Middle frontal gyrus (tissue), 1 donor: ENCODE measurements at regions not wholly inside any gene's neighbourhood (a gene's known extent, or its start where the extent isn't known, plus 50 kb on each side); places are given as distances from the start of the nearest gene placed in this dataset.

Source experiments
- DNase-seq: peaks from one replicate; pipeline ENCODE4 v3.0.0-alpha.2; 2015; ENCODE audit warnings: low spot score; ENCODE audit errors: extremely low spot score

DNA sequence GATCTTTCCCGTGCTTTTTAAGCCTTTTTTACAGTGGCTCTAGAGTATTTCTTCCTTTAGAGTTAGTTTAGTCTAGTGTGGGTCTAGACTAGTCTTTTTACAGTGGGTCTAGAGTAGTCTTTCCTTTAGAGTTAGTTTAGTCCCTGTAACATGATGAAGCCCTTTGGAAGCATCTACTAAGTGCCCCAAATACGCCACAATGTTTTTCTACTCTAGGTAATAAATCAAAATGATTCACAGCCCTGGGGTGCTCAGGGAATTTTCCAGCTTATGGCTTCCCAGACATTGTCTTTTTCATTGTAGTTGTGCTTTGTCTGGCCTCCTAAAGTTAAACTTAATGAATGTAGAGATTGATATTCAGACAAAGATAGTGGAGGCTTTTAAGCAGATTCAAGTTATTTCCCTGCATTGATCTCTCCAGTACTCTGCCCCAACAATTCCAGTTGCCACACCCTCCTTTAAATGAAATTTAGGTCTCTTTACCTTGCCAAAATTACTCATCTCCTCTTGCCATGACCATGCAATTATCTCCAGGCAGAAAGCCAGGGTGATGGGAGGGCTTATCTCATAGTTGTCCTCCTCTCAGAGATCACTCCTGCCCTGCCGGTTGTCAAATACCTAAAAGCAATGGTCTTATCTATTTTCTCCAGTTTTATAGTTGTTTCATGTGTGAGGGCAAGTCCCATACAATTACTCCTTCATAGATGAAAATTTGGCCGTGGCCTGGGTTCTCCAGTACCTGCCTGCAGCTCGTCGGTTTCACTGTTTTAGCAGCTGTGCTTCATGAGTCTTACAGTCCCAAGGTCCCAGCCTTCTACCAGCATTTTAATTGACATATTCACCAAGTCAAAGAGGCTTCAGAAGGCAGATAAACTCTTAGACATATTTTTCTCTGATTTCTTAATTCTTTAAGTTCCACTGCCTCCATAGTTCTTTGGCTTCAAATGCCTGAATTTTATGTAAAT is 794.0 kb upstream of the COX7C start:
- DNase-seq, result no peak

DNA sequence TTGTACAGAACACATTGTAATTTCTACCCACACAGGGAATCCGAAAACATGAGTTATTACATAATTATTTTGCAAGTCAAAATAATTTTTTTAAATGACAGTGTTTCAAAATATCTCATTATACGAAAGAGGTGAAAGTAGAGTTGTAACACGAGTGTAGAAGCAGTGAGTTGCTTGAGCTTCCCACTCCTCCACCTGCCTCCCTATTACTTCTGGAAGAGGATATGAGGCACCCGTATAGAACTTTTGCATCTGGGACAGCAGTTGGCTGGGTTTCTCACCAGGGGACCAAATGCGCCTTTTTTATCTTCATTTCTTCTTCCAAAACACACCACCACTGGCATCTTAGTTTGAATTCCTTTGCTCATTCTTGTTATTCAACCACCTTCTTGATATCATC is 779.0 kb upstream of the COX7C start:
- DNase-seq, result no peak

DNA sequence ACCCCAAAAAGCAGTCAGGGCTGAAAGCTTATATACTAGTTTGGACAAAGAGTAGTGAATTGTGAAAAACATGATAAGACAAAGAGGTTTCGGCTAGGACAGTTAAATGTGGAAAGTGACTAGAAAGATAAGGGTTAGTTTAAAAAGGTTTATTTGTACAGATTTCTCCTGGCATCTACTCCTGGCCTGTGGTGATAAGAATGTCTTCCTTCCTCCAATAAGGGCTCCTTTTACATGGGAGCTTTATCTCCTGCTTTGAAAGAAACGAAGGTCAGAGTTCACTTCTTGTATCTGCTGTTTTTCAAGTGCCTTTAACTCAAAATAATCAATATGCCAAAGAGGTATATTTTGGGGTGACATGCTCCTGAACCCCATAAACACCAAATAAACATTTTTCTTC is 776.1 kb upstream of the COX7C start:
- DNase-seq, result no peak

DNA sequence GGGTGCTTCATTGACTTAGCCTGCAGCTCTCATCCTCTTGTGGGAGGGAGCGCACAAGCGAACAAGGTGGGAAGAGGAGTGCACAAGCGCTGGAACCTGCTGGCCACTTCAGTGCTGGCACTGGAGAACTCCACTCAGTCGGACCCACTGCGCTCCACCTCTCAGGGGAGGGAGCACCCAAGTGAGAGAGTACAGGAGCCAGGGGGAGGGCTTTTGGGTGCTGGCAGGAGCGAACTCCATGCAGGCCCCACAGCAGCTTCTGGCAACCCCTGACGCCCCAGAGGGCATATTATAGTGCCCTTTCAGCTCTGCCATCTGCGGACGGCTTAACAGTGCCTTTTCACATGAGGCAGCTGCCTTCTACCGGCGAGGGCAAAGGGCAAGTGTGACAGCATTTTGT is 774.2 kb upstream of the COX7C start:
- no peak for DNase-seq

DNA sequence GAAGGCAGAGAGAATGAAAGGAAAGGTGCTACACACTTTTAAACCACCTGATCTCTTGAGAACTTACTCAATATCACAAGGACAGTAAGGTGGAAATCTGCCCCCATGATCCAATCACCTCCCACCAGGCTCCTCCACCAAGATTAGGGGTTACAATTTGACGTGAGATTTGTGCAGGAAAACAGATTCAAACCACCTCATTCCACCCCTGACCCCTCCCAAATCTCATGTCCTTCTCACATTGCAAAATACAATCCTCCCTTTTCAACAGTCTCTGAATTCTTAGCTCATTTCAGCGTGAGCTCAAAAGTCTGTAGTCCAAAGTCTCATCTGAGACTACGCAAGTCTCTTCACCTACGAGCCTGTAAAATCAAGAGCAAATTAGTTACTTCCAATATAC is 768.3 kb upstream of the COX7C start:
- no peak for DNase-seq

DNA sequence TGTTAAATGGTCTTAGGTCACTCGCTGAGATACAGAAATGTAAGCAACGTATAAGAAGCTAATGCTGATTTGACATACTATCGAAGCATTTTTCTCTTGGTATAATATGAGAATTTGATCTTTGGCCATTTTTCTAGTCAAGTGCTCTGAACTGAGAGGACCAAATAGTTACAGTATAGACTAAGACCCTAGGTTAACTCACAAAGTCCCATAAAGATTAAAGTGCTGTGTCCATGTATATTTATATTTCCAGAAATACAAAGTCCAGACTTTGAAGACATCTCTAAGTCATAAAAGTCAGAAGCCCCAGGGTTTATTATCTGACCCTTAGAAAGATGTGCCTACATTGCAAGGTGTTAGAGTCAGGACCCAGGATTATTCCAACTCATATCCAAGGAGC is 752.4 kb upstream of the COX7C start:
- no peak for DNase-seq

DNA sequence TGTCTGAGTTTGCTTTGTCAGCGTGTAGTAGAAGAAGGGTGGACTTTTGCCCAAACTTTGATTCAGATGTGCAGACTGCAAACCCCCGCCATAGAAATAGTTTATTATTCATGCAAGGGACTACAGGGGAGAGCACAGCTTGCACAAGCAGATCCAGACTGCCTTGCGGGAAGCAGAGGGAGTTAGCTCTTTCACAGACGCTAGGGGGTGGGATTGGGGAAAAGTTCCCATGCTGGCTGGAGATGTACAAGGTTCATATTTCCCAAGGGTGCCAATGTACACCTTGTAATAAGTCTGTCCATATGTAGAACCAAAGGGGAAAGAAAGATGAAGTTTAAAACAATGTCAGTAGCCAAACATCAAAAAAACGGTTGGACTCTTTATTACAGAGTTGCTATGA is 749.7 kb upstream of the COX7C start:
- no peak for DNase-seq

DNA sequence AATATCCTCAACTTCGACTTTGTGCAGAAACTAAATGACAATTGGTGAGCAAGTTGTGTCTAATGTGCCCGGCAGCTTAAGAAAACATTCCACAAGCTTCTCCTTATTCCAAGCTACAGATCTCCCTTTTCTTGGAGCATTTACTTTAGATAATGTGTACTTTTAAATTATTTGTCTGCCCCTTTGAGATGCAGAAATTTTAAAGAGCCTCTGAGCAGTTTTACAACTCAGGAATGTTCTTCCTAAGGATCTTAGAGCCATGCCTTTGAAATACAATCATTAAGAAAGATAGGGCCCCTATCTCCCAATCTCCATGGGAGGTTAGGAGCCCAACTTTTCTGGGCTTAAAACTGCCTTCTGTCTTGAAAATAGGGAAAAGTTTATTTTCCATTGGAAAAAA is 723.7 kb upstream of the COX7C start:
- DNase-seq, result no peak

DNA sequence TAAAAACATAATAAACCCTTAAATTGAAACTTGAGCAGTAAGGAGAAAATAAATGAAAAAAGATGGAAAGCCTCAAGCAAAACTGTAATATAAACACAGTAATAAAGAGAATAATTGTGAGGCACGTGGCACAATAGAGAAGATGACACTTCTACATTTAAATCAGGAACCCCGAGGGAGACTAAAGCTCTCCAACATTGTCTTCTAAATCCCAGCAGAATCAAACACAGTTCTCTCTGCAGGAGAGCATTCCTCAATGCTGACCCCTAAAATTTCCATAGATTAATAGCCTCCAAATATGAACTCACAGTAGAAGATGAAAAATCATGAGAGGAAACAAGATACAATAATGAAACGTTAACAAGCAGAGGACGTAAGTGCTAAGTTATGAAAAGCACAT is 721.2 kb upstream of the COX7C start:
- DNase-seq, result no peak

DNA sequence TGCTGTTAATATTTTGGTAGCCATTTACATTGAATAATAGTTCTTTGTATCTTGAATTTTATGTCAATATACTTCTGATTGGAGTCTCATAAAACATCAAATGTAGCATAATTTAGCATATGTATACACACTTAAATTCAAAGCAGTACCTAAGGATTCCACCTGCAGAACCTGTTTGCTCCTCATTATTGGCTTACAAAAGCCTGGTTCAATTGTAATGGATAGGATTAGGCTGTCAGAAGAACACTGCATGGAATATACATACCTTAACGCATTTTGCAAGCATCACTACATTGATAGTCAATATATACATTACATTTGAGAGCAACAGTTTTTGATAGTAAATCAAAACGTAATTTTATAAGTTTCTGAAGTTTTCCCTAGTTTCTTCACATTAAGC is 711.3 kb upstream of the COX7C start:
- DNase-seq, result no peak

DNA sequence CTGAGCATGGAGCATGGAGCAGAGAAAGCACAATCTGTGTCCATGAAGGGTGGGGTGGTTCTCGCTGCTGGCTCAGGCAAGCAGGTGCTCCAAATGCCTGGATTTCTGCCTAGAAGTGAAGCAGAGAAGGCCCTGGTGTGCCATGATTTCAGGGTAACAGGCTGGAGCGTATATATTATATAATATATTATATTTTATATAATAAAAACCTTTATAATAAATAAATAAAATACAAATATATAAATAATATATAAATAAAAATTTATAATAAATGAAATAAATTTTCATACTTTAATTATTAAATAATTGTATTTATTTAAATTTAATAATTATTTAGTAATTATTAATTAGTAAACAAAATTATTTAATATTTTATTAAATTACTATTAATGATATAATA is 707.4 kb upstream of the COX7C start:
- no peak for DNase-seq

DNA sequence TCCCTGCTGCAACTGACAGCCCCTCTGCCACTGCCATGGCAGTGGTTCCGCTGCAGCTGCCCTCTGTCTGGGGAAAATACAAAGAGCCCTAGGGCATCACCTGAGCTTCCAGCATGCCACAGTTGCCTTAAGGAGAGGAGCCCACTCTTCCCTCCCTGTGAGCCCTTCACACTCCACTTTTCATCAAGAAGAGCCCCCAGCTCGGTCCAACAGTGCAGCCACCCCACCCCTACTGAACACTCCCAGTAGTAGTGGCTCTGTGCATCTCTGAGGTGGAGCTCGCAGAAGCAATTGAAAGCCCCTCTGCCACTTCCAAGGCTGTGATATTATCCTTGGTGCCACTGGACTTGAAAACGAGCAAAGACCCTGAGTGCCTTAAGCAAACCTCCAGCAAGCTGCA is 696.8 kb upstream of the COX7C start:
- no peak for DNase-seq

DNA sequence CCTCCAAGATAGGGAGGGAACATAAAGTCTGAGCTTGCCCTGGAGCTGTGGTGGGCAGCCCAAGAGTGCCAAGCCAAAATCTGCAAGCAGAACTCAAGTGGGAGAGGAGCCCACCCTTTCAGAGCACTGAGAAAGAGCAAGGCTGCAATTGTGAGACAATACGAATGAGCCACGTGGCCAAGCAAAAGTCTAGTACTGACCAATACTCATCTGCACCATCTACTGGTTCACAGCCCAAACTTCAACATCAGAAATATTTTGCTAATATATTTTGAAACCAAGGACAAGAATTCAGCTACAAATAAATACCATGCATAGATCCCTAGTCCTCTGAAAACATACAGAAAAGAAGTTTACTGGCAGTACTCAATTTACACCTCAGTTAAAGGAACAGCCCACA is 696.2 kb upstream of the COX7C start:
- DNase-seq, result no peak

DNA sequence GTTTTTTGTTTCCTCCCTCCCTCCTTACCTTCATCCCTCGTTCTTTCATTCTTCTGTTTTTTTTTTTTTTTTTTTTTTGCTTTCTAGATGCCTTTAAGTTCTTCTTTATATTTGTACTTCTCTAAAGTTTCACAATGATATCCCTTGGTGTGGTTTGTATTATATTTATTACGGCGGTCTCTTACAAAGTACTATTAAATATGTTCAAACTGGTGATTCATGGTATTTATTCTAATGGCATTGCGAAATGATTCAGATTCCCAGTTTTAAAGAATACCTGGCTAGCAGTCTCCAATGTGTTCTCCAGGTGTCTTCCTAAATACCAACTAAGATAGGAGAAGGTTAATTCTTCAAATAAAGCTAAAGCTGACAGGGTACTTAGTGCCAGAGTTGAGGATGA is 690.1 kb upstream of the COX7C start:
- DNase-seq, result no peak

DNA sequence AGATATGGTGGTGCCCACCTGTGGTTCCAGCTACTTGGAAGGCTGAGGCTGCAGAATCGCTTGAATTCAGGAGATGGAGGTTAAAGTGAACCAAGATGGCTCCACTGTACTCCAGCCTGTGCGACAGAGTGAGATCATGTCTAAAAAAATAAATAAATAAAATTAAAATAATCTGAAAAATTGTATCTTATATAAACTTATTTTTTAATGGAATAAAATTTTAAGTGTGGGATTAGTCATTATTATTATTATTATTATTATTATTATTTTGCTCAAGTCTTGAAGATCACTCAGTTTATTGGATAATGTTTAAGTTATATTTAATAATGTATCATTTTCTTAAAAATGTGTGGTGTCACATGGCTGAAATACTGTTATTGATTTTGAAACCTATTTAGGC is 688.0 kb upstream of the COX7C start:
- no peak for DNase-seq

DNA sequence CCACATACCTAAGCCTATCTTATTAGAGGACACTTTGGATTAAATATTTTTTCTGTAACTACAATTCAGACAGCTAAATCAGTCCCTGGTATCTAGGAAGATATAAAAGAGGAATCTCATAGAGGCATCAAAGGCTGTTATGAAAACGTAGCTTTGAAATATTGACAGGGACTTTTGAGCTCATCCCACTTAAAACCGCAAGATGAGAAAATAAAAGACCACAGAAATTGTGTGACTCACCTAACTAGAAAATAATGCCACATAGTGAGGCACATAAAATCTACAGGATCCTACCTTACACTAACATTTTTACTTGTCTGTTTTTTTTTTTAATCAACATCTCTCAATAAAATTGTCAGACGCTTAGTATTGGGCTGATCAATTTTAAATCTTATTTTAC is 686.5 kb upstream of the COX7C start:
- DNase-seq, result no peak

DNA sequence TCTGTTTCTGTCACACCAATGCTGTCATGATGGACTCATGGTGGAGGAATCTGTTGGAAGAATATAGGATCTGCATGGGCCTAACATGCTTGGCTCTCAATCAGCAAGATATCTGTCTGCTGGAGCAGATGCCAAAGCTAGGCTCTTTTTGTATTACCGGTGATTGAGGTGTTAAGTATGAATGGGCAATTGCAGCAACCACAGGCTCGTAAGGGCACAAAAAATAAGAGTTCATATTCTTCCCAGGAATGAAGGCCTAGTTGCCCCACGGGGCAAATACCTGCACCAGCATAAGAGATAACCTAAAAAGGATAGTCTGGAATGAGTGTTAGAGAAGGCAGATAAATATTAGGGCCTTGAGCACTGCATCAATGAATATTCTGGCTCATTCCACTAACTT is 679.5 kb upstream of the COX7C start:
- DNase-seq, result no peak

DNA sequence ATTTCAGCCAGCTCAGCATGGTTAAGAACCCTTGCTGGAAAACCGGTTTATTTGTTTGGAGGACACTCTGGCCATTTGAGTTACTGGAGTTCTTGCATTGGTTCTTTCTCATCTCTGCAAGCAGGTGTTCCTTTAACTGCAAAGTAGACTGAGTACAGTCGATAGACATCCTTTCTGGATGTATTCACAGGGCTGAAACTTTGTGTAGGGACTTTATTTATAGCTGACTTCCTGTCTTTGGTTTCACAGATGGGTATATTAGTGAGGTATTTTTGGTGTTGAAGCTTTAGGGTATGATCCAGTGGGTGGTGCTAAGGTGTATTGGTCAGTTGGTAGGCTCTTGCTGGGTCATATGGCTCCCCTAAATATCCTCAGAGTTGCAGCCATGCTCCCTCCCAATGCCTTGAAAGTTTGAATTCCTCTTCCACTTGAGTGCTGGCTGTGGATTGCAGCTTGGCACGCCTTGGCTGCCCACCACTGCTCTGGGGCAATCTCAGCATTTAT is 666.0 kb upstream of the COX7C start:
- DNase-seq, result no peak

DNA sequence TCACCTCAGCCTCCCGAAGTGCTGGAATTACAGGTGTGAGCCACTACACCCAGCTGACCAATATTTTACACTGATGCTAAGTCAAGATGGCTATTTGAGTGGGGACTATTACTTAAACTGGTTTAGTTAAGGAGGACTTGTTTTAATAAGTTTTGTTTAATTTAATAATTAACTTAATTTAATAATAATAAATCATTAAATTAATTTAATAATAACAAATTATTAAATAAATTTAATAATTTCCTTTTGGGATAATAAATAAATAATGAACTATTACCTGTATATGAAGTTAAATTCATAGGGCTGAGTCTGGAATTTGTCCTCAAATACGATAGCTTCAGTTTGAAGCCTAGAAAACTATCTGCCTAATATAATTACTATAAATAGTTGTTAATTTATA is 665.1 kb upstream of the COX7C start:
- no peak for DNase-seq

DNA sequence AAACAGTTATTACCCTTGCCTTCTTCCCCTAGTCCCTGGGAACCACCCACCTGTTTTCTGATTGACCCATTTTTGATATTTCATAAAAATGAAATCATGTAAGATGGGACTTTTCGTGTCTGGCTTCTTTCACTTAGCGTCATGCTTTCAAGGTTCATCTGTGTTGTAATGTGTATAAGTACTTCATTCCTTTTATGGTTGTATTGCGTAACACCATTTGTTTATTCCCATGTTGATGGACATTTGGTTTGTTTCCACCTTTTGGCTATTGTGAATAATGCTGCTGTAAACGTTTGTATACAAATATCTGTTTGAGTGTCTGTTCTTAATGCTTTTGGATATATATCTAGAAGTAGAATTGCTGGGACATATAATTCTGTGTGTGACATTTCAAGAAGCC is 650.1 kb upstream of the COX7C start:
- DNase-seq, result no peak

DNA sequence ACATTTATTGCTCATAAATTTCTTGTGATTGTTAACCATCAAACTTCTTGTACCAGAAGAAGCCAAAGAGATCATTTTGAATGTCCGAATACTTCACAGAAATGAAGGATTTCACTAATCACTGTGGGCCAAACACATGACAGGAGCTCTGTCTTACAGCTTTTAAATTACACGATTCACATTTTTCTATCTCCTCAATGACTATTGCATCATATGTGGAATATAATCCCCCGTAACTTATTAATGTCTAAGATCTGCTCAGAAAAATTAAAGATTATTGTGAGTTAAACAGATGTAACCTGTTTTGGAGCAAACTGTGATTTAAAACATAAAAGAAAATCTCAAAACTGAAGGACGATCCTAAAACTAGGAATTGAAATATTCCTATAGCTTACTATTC is 645.2 kb upstream of the COX7C start:
- no peak for DNase-seq

DNA sequence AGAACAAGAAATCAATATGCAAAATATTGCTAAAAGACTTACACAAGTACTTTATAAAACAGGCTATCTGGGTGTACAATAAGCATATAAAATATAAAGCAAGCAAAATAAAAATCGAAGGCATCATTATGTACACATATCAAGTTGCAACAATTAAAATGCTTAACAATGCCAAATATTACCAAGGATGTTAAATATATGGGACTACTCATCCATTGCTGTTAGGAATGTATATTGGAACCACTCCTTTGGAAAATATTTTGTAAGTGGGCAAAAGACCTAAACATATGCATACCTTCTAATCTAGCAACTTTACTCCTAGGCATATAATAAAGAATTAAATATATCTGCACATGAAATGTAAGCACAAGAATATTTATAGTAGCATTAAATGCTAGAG is 632.6 kb upstream of the COX7C start:
- DNase-seq, result no peak

DNA sequence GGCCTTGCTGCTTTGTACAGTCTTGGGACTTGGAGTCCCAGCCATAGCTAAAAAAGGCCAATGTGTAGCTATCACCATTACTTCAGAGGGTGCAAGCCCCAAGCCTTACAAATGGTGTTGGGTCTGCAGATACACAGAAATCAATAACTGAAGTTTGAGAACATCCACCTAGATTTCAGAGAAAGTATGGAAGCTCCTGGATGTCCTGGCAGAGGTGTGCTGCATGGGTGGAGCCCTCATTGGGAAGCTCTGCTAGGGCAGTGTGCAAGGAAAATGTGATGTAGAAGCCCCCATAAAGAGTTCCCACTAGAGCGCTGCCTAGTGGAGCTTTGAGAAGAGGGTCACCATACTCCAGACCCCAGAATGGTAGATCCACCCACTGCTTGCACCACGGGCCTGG is 626.7 kb upstream of the COX7C start:
- no peak for DNase-seq
